ENCODE measurements at regions not wholly inside any gene's neighbourhood (a gene's known extent, or its start where the extent isn't known, plus 50 kb on each side); places are given as distances from the start of the nearest gene placed in this dataset.

DNA sequence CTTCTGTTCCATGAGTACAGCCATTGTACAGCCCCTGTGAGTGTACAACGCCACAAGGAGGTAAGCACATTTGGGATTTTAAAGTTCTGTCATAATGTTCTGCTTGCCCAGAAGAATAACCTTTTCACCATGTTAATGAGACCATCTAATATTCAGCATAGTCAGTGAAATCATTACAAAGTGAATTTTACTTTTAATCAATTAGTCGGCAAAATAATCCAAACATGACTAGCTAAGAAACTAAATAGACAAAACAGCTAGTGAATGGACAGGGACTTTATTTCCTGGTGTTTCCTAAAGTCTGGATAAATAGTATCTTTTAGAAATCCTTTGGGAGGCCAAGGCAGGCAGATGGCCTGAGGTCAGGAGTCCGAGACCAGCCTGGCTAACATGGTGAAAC, 69.0 kb upstream of the NRSN1 start:
- Histone ChIP-seq H3K27ac (no peak overlapping the region), H3K36me3 (no peaks in the 10 kb centered on the region), H3K9me3 (no peaks in the 10 kb centered on the region), H3K4me1 (no peaks in the 10 kb centered on the region), H3K27me3 (no peaks in the 10 kb centered on the region), H3K4me3 (no peak overlapping the region)
- no peak for DNase-seq (ENCODE audit: low spot score)
- TF ChIP-seq, protein P1, sequence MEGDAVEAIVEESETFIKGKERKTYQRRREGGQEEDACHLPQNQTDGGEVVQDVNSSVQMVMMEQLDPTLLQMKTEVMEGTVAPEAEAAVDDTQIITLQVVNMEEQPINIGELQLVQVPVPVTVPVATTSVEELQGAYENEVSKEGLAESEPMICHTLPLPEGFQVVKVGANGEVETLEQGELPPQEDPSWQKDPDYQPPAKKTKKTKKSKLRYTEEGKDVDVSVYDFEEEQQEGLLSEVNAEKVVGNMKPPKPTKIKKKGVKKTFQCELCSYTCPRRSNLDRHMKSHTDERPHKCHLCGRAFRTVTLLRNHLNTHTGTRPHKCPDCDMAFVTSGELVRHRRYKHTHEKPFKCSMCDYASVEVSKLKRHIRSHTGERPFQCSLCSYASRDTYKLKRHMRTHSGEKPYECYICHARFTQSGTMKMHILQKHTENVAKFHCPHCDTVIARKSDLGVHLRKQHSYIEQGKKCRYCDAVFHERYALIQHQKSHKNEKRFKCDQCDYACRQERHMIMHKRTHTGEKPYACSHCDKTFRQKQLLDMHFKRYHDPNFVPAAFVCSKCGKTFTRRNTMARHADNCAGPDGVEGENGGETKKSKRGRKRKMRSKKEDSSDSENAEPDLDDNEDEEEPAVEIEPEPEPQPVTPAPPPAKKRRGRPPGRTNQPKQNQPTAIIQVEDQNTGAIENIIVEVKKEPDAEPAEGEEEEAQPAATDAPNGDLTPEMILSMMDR (IDR thresholded peaks at IDR 0.05), result no peak

GRCh38 chr6:24060982-24061754, 64.8 kb upstream of the NRSN1 start:
- H3K9me3 ChIP-seq, result peaks cover 0 to 3% of the 10 kb centered on the region in 2 donors
- no peak for DNase-seq (ENCODE audit: low spot score)
- TF ChIP-seq, protein P1 (IDR thresholded peaks at IDR 0.05), result no peak

GRCh38 chr6:24064106-24064505, 61.9 kb upstream of the NRSN1 start:
- TF ChIP-seq, protein P1 (IDR thresholded peaks at IDR 0.05), result no peak
- Histone ChIP-seq H3K27ac (no peak overlapping the region), H3K27me3 (no peaks in the 10 kb centered on the region), H3K9me3 (peaks cover 0 to 6% of the 10 kb centered on the region in 2 donors), H3K4me3 (no peak overlapping the region), H3K4me1 (no peaks in the 10 kb centered on the region), H3K36me3 (no peaks in the 10 kb centered on the region)
- no peak for DNase-seq (ENCODE audit: low spot score)

More at GRCh38 chr6:24060982-24061754, 64.8 kb upstream of the NRSN1 start:
- Histone ChIP-seq H3K36me3 (no peaks in the 10 kb centered on the region), H3K4me3 (no peak overlapping the region), H3K27ac (no peak overlapping the region), H3K4me1 (no peaks in the 10 kb centered on the region), H3K27me3 (no peaks in the 10 kb centered on the region)

GRCh38 chr6:24064832-24065231, 61.2 kb upstream of the NRSN1 start:
- TF ChIP-seq, protein P1 (IDR thresholded peaks at IDR 0.05), result no peak
- Histone ChIP-seq H3K27me3 (no peaks in the 10 kb centered on the region), H3K27ac (no peak overlapping the region), H3K36me3 (no peaks in the 10 kb centered on the region), H3K4me1 (no peaks in the 10 kb centered on the region), H3K9me3 (peaks cover 0 to 6% of the 10 kb centered on the region in 2 donors), H3K4me3 (no peak overlapping the region)
- no peak for DNase-seq (ENCODE audit: low spot score)

DNA sequence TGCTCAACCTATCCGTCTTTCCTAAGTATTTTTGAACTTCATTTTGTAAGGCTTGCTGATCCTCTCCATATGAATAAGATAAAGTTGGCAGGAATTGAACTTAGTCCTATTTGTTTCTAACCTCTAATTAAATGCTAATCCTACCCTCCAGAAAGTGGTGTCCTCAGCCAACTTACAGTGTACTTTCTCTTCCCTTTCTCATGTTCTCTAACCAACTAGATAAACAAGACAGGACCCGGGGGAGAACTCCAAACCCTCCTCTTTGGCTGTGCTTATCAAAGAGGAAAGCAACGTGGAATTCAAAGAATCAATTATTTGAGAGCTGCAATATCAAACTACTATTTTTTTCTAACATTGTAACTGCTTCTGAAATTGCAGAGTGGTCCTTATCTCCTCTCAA, 56.5 kb upstream of the NRSN1 start:
- no peaks in the 10 kb centered on the region for H3K36me3 ChIP-seq
- no peaks in the 10 kb centered on the region for H3K4me1 ChIP-seq
- H3K4me3 ChIP-seq, result no peak overlapping the region
- TF ChIP-seq, protein P1 (IDR thresholded peaks at IDR 0.05), result no peak
- DNase-seq (ENCODE audit: low spot score), result no peak
- no peak overlapping the region for H3K27ac ChIP-seq
- peaks cover 0 to 6% of the 10 kb centered on the region in 2 donors for H3K9me3 ChIP-seq
- no peaks in the 10 kb centered on the region for H3K27me3 ChIP-seq

All from right atrium auricular region (tissue), 2 donors.